ENCODE measurements at regions not wholly inside any gene's neighbourhood (a gene's known extent, or its start where the extent isn't known, plus 50 kb on each side); places are given as distances from the start of the nearest gene placed in this dataset.
"Not testable (repeated sequence)": the region's sequence is repeated elsewhere in the genome, so short reads cannot be mapped to it uniquely, and the experiment has no call there.

GRCh38 chr15:20259559-20260190, 281.9 kb downstream of the GOLGA6L6 start:
- DNase-seq, result not testable (repeated sequence)

GRCh38 chr15:20256394-20256793, 285.2 kb downstream of the GOLGA6L6 start:
- not testable (repeated sequence) for DNase-seq

- DNase-seq, result not testable (repeated sequence)
Measured at GRCh38 chr15:20255641-20256040, 286.0 kb downstream of the GOLGA6L6 start.

GRCh38 chr15:20253047-20253615, 288.5 kb downstream of the GOLGA6L6 start:
- not testable (repeated sequence) for DNase-seq

- not testable (repeated sequence) for DNase-seq
Measured at GRCh38 chr15:20252040-20252439, 289.6 kb downstream of the GOLGA6L6 start.

- not testable (repeated sequence) for DNase-seq
Measured at GRCh38 chr15:20251214-20252005, 290.2 kb downstream of the GOLGA6L6 start.

- DNase-seq, result not testable (repeated sequence)
Measured at GRCh38 chr15:20250206-20250605, 291.4 kb downstream of the GOLGA6L6 start.

GRCh38 chr15:20249677-20249970, 292.0 kb downstream of the GOLGA6L6 start:
- DNase-seq, result not testable (repeated sequence)

GRCh38 chr15:20248434-20248833, 293.2 kb downstream of the GOLGA6L6 start:
- DNase-seq, result not testable (repeated sequence)

GRCh38 chr15:20247137-20247536, 294.5 kb downstream of the GOLGA6L6 start:
- DNase-seq, result not testable (repeated sequence)

- DNase-seq, result not testable (repeated sequence)
Measured at GRCh38 chr15:20246624-20247023, 295.0 kb downstream of the GOLGA6L6 start.

- DNase-seq, result not testable (repeated sequence)
Measured at GRCh38 chr15:20245856-20246255, 295.7 kb downstream of the GOLGA6L6 start.

- not testable (repeated sequence) for DNase-seq
Measured at GRCh38 chr15:20244792-20245191, 296.8 kb downstream of the GOLGA6L6 start.

GRCh38 chr15:20243486-20244240, 297.9 kb downstream of the GOLGA6L6 start:
- not testable (repeated sequence) for DNase-seq

- DNase-seq, result not testable (repeated sequence)
Measured at GRCh38 chr15:20240366-20240917, 301.2 kb downstream of the GOLGA6L6 start.

- not testable (repeated sequence) for DNase-seq
Measured at GRCh38 chr15:20239186-20239585, 302.4 kb downstream of the GOLGA6L6 start.

- not testable (repeated sequence) for DNase-seq
Measured at GRCh38 chr15:20237256-20238020, 304.2 kb downstream of the GOLGA6L6 start.

GRCh38 chr15:20235728-20236127, 305.9 kb downstream of the GOLGA6L6 start:
- not testable (repeated sequence) for DNase-seq

GRCh38 chr15:20234006-20234540, 307.5 kb downstream of the GOLGA6L6 start:
- not testable (repeated sequence) for DNase-seq

GRCh38 chr15:20232457-20232856, 309.1 kb downstream of the GOLGA6L6 start:
- DNase-seq, result not testable (repeated sequence)

GRCh38 chr15:20230656-20231055, 310.9 kb downstream of the GOLGA6L6 start:
- DNase-seq, result not testable (repeated sequence)

- not testable (repeated sequence) for DNase-seq
Measured at GRCh38 chr15:20228791-20229190, 312.8 kb downstream of the GOLGA6L6 start.
